HPDE6-E6E7 (cell line): ENCODE measurements at regions not wholly inside any gene's neighbourhood (a gene's known extent, or its start where the extent isn't known, plus 50 kb on each side); places are given as distances from the start of the nearest gene placed in this dataset.

Experiments used
- DNase-seq: peaks from one replicate; pipeline ENCODE4 v3.0.0; 2011; ENCODE audit warnings: missing footprints; ENCODE audit errors: extremely low spot score

DNA sequence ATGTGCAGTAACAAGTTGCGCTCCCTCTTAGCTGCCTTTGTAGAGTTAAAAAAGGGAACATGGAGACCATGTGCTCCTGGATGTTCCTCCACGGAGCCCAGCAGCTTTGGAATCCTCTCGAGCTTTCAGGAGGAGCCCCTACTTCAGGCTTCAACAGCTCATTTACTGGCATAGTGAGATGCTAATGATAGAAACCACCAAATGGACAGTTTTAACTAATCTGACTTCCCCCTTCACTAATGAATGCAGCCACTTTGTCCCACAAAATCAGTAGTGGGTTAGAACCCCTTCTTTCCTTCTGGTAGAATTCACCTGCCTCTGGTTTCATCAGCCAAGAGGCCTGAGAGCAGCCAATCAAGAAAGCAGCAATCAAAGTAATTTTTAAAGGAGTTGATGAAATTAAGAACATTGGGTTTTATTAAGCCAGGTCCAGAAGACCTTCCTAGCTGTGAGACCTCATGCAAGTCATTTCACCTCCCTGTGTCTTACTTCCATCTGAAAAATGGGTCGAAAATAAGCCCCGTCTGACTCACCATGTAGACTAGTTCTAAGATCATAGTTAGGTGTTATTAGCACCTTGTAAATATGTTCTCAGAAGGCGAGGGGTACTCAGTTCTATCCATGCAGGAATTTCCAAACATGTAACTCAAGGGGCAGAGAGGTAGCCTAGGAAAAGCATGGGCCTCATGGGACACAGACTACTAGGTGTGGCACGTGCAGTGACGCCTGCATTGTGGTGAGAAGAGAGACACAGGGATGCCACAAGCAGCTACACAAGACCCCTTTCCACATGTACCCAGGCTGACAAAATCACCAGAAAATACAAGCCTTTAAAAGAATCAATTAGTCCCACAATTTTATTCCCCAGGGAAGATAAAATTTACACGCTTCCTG, 179.7 kb upstream of the LPP start:
- no peak for DNase-seq

DNA sequence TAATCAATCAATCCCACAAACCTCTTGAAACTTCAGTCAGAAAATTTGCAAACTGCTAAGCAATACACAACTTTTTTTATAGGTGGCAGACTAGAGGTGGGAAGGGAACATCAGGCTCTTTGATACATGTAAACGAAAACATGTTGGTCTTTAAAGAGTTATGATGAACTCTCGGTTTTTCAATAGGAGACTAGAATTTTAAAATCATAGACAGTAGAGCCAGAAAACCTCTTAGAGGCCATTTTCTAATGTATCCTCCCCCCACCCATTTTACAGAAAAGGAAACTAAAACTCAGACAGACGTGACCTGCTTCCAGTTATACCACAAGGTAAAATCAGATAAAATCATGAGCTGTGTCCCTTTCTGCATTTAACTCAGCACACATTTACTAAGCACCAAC, 179.1 kb upstream of the LPP start:
- no peak for DNase-seq

DNA sequence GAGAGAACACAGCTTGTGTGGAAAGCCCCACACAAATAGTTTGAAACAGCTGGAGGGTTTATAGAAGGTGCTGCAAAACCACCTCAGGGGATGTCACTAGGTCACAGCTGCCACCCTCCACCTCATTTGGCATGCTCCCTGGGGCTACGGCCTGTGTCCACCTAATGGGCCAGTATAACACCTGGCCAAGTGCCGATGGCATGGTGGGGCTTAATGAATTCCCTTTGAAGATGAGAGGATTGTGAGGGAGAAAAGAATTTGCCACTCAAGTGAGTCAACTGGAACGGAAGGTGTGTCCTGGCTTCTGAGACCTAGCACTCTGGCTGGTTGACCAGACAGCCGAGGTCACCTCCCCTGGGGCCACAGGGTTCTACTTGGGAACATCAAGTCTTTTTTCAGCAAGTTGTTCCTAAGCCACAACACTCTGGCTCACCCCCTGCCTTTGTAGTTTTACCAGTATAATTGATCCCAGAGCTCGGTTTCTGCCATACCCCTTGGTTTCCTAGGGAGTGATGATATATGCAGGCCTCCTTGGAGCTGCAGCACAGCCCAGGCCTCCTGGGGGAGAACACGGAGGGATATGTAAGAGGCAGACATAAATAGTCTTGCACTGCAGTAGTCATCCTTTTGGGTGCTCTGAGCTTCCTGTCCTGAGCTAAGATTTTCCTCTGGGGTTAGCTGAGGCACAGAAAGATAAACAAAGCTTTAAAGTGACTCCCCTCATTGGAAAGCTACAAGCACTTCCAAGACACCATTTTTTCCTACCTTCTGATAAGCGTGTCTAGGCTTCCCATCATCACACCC, 178.2 kb upstream of the LPP start:
- DNase-seq, result no peak

DNA sequence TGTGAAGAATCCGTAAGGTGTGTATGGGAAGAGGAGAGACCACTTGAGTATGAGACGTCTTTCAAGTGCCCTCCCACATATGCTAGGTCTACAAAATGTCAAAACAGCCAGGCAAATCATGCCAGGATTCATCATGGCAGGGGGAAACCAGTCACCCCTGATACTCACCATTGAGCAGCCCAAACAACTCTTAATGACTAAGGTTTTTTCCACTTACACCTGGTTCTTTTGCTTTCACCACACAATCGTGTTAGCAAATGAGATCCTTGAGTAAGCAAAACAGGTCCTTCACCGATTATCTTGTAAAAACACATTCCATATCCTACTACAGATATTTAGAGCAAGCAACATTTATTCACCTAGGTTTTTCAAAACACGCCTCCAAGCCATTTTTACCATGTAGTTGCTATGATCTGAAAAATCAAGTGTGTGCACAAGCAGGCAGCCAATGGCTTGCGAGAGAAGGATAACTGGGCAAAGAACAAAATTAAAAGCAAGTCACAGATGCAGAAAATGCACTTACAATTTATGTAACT, 177.5 kb upstream of the LPP start:
- no peak for DNase-seq

DNA sequence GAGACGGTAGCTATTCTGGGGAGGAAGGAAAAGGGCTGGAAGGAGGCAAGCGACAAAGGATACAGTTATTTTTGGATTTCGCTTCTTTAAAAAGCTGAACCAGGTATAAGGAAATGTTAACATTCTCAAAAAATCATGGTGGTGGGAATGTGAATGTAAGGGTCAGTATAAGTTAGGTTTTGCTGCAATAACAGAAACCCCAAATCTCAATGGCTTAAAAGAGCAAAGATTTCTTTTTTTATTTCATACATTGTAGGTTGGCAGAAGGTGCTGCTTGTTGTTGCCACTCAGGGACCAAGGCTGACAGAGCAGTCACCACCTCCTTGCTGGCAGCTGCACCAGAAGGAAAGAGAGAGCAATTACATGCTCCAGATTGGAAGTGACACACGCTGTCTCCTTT, 176.3 kb upstream of the LPP start:
- no peak for DNase-seq

DNA sequence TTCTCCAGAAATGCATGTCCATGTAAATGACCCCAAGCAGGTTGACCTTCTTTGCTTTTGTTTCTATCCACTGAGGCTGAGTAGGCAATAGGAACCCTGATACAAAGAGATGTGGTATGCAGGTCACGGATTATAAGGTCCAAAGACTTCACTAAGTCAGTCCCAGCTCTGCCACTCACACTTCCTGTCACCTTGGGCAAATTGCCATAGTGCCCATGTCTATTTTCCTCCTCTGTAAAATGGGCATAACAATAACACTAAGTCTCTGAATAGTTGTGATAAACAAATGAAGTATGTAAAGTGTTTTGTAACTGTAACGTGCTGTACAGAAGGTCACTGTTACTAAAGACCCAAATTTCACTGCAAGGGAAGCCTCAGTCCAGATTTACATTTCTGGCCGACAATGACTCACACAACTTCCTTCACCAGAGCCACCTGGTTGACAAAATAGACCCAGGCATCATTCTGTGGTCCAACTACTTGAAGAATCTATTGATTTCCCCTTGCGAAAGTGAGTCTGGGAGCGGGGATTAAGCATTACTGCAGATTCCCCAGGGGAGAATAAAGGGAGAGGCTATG, 175.4 kb upstream of the LPP start:
- no peak for DNase-seq

DNA sequence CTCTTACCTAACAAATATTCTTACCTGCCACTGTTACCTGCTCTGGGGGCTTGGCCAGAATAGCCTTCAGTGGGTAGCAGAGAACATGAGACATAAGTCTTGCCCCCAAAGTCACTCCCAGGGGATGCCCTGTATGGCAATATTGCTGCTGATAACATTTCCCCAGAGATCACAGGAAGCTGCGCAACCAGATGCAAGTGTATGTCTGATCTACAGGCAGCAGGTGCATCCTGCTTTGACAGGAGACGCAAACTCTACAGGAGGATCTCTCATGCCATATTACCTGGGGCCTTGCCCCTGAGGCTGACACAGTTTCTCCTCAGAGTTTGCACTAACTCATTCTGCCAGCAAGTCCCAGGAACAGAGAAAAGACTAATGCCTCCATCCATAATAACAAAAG, 174.4 kb upstream of the LPP start:
- DNase-seq, result no peak

DNA sequence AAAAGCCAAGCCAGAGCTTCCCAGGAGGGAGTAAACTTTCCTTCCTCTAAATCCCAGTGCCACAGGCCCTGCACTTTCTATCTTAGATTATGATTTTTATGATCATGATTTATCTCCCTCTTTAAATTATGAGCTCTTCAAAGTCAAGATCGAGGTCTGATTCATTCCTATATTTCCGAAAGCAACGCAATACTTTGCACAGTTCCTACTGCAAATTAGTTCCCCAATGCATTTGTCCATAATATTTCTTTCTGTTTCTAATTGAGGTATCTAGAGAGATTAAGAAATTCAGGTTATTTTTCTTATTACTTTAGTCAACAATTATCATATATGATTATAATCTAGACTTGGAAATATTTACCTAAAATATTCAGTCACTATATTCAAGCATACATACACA, 173.1 kb upstream of the LPP start:
- no peak for DNase-seq

DNA sequence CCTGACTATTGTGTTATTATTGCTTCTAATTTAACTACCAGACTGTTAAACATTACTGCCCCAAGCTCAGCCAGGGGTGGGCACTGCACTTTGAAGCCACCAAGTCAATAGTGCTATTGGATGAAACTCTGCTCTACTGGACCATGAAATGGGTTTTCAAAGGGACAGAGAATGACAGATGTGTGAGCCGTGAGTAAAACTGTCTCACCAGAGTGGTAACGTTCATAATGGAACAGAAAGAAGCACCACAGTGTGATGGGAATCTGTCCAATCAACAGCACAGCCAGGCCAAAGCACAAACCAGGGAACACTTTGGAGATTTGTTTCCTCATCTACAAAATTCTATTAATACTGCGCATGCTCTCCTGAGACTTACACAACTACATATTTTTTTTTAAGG, 171.8 kb upstream of the LPP start:
- no peak for DNase-seq

DNA sequence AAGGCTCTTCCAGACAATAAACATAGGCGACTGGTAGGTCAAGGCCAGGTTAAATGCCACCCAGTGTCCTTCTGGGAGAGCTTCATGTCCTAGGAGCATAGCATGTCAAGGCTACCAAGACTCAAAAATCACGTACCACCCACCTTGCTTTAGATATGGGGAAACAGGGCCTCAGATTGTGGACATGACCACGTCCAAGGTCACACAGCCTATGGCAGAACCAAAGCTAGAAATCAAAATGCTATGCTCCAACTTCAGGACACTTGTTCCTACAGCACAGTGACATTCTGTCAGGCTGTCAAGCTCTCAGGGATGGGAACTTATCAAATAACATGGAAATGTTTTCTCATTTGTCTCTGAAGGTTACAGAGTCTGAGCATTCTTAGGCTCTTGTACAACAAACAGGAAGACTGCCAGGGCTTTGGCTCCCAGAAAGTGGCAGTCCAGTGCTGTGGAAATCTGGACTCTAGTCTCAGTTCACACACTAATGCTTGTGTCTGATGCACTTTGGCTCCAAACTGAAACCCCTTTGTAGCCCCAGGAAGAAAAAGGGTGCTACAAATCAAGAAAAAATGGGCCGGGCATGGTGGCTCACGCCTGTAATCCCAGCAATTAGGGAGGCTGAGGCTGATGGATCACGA, 170.4 kb upstream of the LPP start:
- DNase-seq, result no peak

DNA sequence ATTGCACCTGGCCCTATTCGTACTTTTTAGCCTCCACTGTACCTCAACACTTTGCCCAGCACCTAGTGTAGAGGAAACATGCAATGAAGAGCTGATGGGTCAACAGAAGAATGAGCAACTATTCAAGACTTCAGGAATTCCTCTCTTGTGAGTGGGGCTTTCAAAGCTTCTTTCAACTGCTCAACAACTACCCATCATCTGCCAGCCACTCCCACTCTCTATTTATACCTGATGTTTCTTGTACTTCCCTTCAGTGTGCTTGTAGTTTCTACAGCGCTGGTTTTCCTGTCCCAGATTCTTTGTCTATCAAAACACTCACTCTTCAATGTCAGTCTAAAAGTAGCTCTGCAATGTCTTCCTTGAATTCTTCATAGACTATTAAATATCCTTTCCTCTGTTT, 168.3 kb upstream of the LPP start:
- DNase-seq, result no peak

DNA sequence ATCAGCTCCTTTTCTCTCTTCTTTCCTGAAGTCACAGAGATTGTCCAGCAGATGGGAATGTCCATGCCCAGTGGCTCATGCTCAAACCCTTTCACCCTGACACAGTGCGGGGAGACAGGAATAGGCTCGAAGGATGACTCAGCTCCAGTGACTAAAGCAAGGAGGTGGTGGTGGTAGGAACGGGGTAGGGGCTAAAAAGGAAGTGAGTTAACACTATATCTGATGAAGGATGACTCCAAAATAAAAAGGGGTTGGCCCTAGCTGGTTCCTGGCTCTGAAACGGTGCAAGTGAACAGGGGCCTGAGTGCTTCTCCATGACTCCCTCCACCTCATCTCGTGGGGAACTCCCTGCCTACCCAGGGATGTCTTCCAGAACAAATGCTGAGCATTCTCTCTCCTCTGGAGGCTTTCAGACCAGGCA, 167.4 kb upstream of the LPP start:
- DNase-seq, result peak; percentile 86

DNA sequence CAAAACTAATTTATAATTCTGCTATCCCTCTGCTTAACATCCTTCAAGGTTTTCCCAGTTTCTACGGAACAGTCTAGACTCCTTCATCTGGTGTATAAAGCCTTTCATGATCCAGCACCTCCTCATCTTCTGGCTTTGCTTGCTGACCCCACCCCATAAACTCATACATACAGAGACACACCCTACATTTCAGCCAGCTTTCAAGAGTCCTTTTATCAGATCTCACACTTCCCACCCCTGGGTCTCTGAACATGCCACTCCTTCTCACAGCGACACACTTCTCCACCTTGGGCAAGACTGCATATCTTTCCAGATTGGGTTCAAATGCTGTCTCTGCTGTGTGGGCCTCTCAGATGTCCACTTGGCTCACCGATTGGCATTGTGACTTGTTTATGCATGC, 166.8 kb upstream of the LPP start:
- no peak for DNase-seq

DNA sequence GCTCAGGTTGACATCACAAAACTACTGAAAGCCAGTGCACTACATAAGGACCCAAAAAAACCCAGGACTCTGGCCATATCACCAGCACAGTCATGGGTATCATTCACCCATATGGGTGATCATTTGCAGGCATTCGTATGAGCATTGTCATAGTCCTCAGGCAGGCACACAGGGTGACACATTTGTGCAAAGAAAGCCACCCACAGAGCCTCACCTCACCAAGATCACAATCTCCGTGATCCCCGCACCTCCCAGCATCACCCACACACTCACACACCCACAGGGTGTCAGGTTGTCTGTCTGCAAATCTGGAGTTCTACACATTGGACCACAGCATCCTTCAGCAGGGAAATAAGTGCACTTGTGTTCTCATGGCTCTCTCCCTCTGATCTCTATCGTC, 166.0 kb upstream of the LPP start:
- DNase-seq, result no peak

DNA sequence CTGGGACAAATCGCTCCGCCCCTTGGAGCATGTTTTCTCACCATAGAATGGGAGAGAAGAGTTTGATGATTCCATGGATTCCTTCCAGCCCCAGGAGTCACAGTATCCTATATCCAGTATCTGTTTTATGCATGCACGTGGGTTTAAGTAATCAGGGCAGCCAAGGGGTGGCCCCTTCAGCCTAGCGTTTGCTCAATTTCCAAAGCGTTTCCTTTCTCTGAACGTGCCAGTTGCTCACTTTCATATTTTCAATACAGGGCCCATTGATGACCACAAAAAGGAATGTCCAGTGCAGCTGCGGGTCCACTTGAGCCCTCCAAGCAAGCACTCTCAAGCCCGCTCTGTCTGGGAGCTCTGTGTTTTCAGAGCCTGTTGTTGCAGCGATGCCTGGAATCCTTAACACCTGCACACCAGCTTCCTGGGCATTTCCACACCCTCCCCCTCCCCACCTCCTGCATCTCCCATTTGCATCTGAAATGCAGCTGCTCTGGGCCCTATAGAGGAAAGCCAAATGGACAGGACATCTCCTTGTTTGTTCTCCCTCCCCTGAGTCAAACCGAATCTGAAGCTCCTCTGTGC, 164.3 kb upstream of the LPP start:
- no peak for DNase-seq

DNA sequence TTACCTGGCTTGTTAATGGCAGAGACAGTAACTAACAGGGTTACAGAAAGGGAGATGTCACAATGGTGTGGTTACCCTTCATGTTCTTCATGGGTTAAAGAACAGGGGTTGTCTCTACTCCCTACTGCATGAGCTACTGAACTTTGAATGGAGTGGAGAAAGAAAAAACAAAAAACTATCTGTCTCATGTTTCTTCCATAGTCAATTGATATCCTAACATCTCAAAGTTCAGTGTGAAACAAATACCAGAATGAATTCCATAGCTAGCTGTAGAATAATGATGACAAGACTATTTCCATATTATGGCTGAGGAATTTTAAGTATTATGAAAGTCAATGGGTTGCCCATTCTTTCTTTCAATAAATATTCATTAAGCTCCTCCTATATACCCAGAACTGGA, 161.3 kb upstream of the LPP start:
- no peak for DNase-seq

DNA sequence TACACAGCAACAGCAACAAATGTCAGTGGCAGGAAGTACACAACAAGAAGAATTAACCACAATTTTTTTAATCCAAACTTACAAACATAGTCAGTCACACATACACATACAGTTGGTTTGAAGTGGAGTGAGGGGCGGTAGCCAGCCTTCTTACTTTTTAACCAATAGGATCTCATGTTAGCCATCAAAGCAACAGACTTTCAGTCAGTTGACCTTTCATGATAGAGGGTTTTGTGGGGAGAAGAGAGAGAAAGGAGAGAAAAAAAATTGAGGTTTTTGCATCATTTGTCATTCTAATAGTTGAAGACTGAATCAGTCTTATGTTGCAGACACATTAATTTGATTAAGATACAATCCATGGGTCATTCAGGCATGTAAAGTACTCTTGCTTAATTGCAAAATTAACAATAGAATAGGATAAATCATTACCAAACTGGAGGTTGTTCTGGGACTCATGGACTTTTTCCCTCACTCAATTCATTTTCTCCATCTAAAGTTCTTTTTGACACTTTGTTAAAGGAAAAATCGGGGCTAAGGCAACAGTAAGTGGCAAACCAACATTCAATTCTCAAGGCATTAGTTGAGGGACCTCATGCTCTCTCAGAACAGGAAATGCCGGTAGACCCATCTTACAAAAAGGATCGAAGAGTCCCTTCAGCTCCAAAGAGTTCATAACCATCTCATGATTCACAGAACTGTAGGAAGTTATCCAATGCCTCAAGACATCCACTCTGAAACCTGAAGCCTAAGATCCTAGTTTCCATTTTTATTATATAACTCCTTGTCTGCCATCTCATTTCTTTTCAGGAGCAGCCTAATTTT, 159.5 kb upstream of the LPP start:
- no peak for DNase-seq

DNA sequence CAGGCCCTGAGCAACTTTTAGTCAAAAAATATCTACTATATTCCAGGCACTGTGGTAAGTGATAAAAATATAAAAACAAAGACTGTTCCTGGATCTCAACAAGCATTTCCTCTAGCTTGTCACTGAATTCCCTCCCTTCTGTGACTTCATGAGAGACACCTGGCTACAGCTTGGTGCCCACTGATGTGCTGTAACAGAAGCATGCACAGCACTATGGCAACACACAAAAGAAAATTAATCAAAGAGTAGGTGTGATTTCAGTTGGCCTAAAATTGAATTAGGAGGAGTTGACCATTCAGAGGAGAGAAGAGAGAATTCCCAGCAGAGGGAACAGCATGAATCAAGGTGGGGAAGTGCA, 158.9 kb upstream of the LPP start:
- DNase-seq, result no peak

DNA sequence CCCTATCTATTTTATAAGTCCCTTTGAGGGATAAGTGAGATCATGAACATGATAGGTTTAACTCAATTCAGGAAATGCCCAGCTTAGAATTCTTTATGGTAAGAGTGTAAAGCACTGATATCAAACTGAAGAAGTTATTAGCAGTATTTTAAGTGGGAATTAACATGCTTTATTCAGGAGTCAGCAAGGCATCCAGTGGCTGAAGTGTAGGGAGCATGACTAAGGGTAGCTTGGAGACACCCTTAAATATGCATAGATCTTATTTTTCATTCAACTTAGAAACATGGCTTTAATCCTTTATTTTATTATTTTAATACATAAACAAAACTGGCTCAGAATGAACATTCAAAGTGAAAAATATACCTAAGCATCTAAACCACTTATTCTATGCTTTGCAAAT, 158.3 kb upstream of the LPP start:
- DNase-seq, result no peak

DNA sequence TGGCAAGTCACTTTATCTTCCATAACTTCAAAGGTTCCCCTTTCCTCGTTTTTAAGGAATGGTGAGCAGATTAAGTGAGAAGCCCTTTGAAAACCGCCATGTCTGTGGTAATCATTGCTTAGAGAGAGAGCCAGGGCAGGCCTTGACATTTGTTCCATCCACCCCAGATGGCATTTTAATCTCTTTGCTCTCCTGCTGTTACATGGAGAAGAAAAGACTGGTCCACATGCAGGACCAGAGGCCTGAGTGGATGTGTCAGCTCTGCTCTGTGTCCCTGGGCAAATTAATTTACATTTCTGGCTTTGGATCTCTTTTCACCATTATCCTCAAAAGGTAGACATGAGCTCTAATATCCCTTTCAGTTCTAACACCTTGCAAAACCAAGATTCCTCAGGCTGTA, 157.3 kb upstream of the LPP start:
- no peak for DNase-seq

DNA sequence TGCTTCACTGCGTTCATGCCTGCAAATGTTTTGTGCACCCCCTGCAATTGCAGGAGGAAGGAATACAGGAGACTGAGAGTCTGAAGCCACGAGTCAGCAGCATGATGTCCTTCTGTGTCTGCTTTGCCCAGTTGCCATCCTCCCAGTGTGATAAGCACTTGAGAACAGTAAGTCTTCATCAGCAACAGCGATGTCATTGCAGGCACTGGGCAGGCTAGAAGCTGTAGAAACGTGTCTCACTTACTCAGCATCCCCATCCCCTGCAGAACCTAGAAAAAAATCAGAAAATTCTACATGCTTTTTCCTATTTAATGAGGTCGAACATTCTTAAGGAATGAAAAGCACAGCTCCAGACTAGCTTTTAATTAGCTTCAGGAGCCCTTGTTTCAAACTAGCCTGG, 156.5 kb upstream of the LPP start:
- DNase-seq, result no peak
